ENCODE measurements at regions not wholly inside any gene's neighbourhood (a gene's known extent, or its start where the extent isn't known, plus 50 kb on each side); places are given as distances from the start of the nearest gene placed in this dataset.

- TF ChIP-seq CTCF (optimal IDR thresholded peaks at IDR 0.05 in 1 of 3, IDR thresholded peaks at IDR 0.05 in 1 of 3, conservative IDR thresholded peaks at IDR 0.05 in 1 of 3; ENCODE audit: extremely low read depth in 1 of 3, insufficient read depth in 2 of 3, low read length in 3 of 3) = no peak
- no peak for TF ChIP-seq EZH2 (IDR thresholded peaks at IDR 0.05; ENCODE audit: low read length)
Observed at GRCh38 chrX:63932006-63932405, 147.0 kb upstream of the ARHGEF9 start.

All from keratinocyte (primary cell).